WI38 (cell line): ENCODE measurements at regions not wholly inside any gene's neighbourhood (a gene's known extent, or its start where the extent isn't known, plus 50 kb on each side); places are given as distances from the start of the nearest gene placed in this dataset.

Experiments
- H3K4me3 ChIP-seq: 2 replicates; pipeline ENCODE4 v1.5.1; 2011; ENCODE audit warnings: low read depth, mild to moderate bottlenecking, control low read depth, low read length
- CTCF ChIP-seq: IDR thresholded peaks from 2 replicates; pipeline ENCODE4 v1.5.1; 2012; ENCODE audit warnings: low read depth, mild to moderate bottlenecking, control low read depth, low read length

- no peak for TF ChIP-seq CTCF
- no peak overlapping the region for H3K4me3 ChIP-seq
These were observed 101.1 kb upstream of the BMPER start for GRCh38 chr7:33804140-33804660.

- no peak overlapping the region for H3K4me3 ChIP-seq
- TF ChIP-seq CTCF, result no peak
These were observed 99.6 kb upstream of the BMPER start for GRCh38 chr7:33805630-33806233.

- no peak overlapping the region for H3K4me3 ChIP-seq
- TF ChIP-seq CTCF, result no peak
These were observed 98.8 kb upstream of the BMPER start for GRCh38 chr7:33806298-33807154.

- TF ChIP-seq CTCF, result no peak
- no peak overlapping the region for H3K4me3 ChIP-seq
These were observed 98.2 kb upstream of the BMPER start for GRCh38 chr7:33807155-33807530.

GRCh38 chr7:33807779-33808482 lies 97.4 kb upstream of the BMPER start:
- 0 out of 2 replicates have a peak, but pooled peaks have one; percentile 18 for TF ChIP-seq CTCF

GRCh38 chr7:33809228-33809627 lies 96.1 kb upstream of the BMPER start:
- no peak for TF ChIP-seq CTCF
- H3K4me3 ChIP-seq, result no peak overlapping the region

More at GRCh38 chr7:33807779-33808482, 97.4 kb upstream of the BMPER start:
- H3K4me3 ChIP-seq, result no peak overlapping the region
